HEK293T (cell line): ENCODE measurements at regions not wholly inside any gene's neighbourhood (a gene's known extent, or its start where the extent isn't known, plus 50 kb on each side); places are given as distances from the start of the nearest gene placed in this dataset.

Source experiments
- CTCF ChIA-PET: fragments of 350-600 bp; formaldehyde crosslinking; extraction: SDS; loops from one replicate; lab custom pipeline; 2021; ENCODE audit warnings: antibody characterized with exemption, inconsistent platforms; lab: Yijun Ruan, JAX
- POLR2A ChIA-PET: fragments of 350-600 bp; formaldehyde crosslinking; extraction: SDS; loops from one replicate; lab custom pipeline; 2020; ENCODE audit warnings: antibody characterized with exemption, inconsistent platforms; lab: Yijun Ruan, JAX
- DNase-seq: peaks from one replicate; pipeline ENCODE4 v3.0.0; 2012; ENCODE audit warnings: mixed read lengths; ENCODE audit errors: extremely low spot score
- ARNT ChIP-seq: fragments of 450-650 bp; IDR thresholded peaks from 2 replicates; pipeline ENCODE4 v1.6.1; 2017; ENCODE audit warnings: mild to moderate bottlenecking
- BHLHE40 ChIP-seq: fragments of 450-650 bp; IDR thresholded peaks from 2 replicates; pipeline ENCODE4 v1.6.1; 2016; ENCODE audit warnings: mild to moderate bottlenecking, moderate library complexity, borderline replicate concordance
- CTBP1 ChIP-seq: fragments of 450-650 bp; IDR thresholded peaks from 2 replicates; pipeline ENCODE4 v1.6.1; 2016; ENCODE audit warnings: borderline replicate concordance
- ELF4 ChIP-seq: fragments of 450-650 bp; IDR thresholded peaks from 2 replicates; pipeline ENCODE4 v1.6.1; 2017; ENCODE audit warnings: antibody characterized with exemption
- FOXA1 ChIP-seq: fragments of 450-650 bp; IDR thresholded peaks from 2 replicates; pipeline ENCODE4 v1.6.1; 2016; ENCODE audit warnings: mild to moderate bottlenecking
- FOXK2 ChIP-seq: fragments of 450-650 bp; IDR thresholded peaks from 2 replicates; pipeline ENCODE4 v1.6.1; 2016; ENCODE audit warnings: mild to moderate bottlenecking
- FOXM1 ChIP-seq: fragments of 450-650 bp; IDR thresholded peaks from 2 replicates; pipeline ENCODE4 v1.6.1; 2017; ENCODE audit warnings: mild to moderate bottlenecking, borderline replicate concordance
- HDGF ChIP-seq: fragments of 450-650 bp; IDR thresholded peaks from 2 replicates; pipeline ENCODE4 v1.6.1; 2017; ENCODE audit warnings: antibody characterized with exemption, borderline replicate concordance
- L3MBTL2 ChIP-seq: fragments of 450-650 bp; conservative IDR thresholded peaks from 2 replicates; pipeline ENCODE4 v1.6.1; 2016; ENCODE audit warnings: mild to moderate bottlenecking
- LEF1 ChIP-seq: fragments of 450-650 bp; IDR thresholded peaks from 2 replicates; pipeline ENCODE4 v1.6.1; 2017; ENCODE audit warnings: mild to moderate bottlenecking, borderline replicate concordance
- NFRKB ChIP-seq: fragments of 450-650 bp; IDR thresholded peaks from 2 replicates; pipeline ENCODE4 v1.6.1; 2016; ENCODE audit warnings: mild to moderate bottlenecking, moderate library complexity
- PKNOX1 ChIP-seq: fragments of 450-650 bp; IDR thresholded peaks from 2 replicates; pipeline ENCODE4 v1.6.1; 2016
- SP1 ChIP-seq: fragments of 450-650 bp; IDR thresholded peaks from 2 replicates; pipeline ENCODE4 v1.6.1; 2017
- SUZ12 ChIP-seq: fragments of 450-650 bp; IDR thresholded peaks from 2 replicates; pipeline ENCODE4 v1.6.1; 2016; ENCODE audit warnings: mild to moderate bottlenecking
- TARDBP ChIP-seq: fragments of 450-650 bp; IDR thresholded peaks from 2 replicates; pipeline ENCODE4 v1.6.1; 2016
- ZNF384 ChIP-seq: fragments of 450-650 bp; IDR thresholded peaks from 2 replicates; pipeline ENCODE4 v1.6.1; 2016

- TF ChIP-seq SP1 (no peak), ARNT (no peak), NFRKB (no peak), CTBP1 (no peak), TARDBP (no peak), PKNOX1 (no peak), ELF4 (no peak), FOXM1 (no peak), BHLHE40 (no peak), FOXK2 (no peak)
- ChIA-PET POLR2A (no interaction called here), CTCF (no interaction called here)
- DNase-seq, result no peak
Measured at GRCh38 chr15:37249249-37249648, 148.9 kb upstream of the MEIS2 start.

GRCh38 chr15:37252530-37252929 lies 152.2 kb upstream of the MEIS2 start:
- CTCF ChIA-PET, result no interaction called here
- POLR2A ChIA-PET, result no interaction called here
- DNase-seq, result no peak
- TF ChIP-seq NFRKB, result no peak
- no peak for TF ChIP-seq PKNOX1
- no peak for TF ChIP-seq ARNT
- no peak for TF ChIP-seq LEF1
- no peak for TF ChIP-seq ZNF384
- TF ChIP-seq SUZ12, result no peak
- no peak for TF ChIP-seq FOXK2
- no peak for TF ChIP-seq L3MBTL2
- no peak for TF ChIP-seq SP1
- no peak for TF ChIP-seq CTBP1
- TF ChIP-seq TARDBP, result no peak
- no peak for TF ChIP-seq FOXA1
- TF ChIP-seq HDGF, result no peak
- no peak for TF ChIP-seq BHLHE40
- TF ChIP-seq FOXM1, result no peak
- TF ChIP-seq ELF4, result no peak

GRCh38 chr15:37253877-37254276 lies 153.5 kb upstream of the MEIS2 start:
- TF ChIP-seq ZNF384 (no peak), L3MBTL2 (no peak), FOXM1 (no peak), SP1 (no peak), NFRKB (no peak), PKNOX1 (no peak), TARDBP (no peak), LEF1 (no peak), BHLHE40 (no peak), HDGF (no peak), FOXK2 (no peak), ELF4 (no peak), ARNT (no peak), FOXA1 (no peak), SUZ12 (no peak), CTBP1 (no peak)
- ChIA-PET CTCF (no interaction called here), POLR2A (no interaction called here)
- DNase-seq, result no peak

GRCh38 chr15:37260255-37260654 lies 159.9 kb upstream of the MEIS2 start:
- no peak for TF ChIP-seq HDGF
- no peak for TF ChIP-seq PKNOX1
- TF ChIP-seq TARDBP, result no peak
- no peak for TF ChIP-seq FOXM1
- no peak for TF ChIP-seq FOXA1
- TF ChIP-seq SP1, result no peak
- no peak for TF ChIP-seq BHLHE40
- no peak for TF ChIP-seq LEF1
- TF ChIP-seq FOXK2, result no peak
- TF ChIP-seq NFRKB, result no peak
- TF ChIP-seq SUZ12, result no peak
- TF ChIP-seq ELF4, result no peak
- TF ChIP-seq L3MBTL2, result no peak
- TF ChIP-seq CTBP1, result no peak
- DNase-seq, result no peak
- POLR2A ChIA-PET, result no interaction called here
- CTCF ChIA-PET, result no interaction called here

GRCh38 chr15:37261685-37262084 lies 161.3 kb upstream of the MEIS2 start:
- TF ChIP-seq ARNT (no peak), SP1 (no peak), SUZ12 (no peak), L3MBTL2 (no peak), NFRKB (no peak), CTBP1 (no peak), ELF4 (no peak)
- DNase-seq, result no peak
- POLR2A ChIA-PET, result no interaction called here
- CTCF ChIA-PET, result no interaction called here

- no peak for DNase-seq
- TF ChIP-seq ZNF384 (no peak), CTBP1 (no peak), TARDBP (no peak), SUZ12 (no peak), FOXA1 (no peak), LEF1 (no peak), FOXM1 (no peak), ELF4 (no peak), SP1 (no peak), ARNT (no peak), BHLHE40 (no peak), L3MBTL2 (no peak), NFRKB (no peak), PKNOX1 (no peak), HDGF (no peak), FOXK2 (no peak)
- POLR2A ChIA-PET, result no interaction called here
- CTCF ChIA-PET, result no interaction called here
Measured at GRCh38 chr15:37262922-37263608, 162.7 kb upstream of the MEIS2 start.
